ENCODE measurements at regions not wholly inside any gene's neighbourhood (a gene's known extent, or its start where the extent isn't known, plus 50 kb on each side); places are given as distances from the start of the nearest gene placed in this dataset.
"Not testable (repeated sequence)": the region's sequence is repeated elsewhere in the genome, so short reads cannot be mapped to it uniquely, and the experiment has no call there.

DNA sequence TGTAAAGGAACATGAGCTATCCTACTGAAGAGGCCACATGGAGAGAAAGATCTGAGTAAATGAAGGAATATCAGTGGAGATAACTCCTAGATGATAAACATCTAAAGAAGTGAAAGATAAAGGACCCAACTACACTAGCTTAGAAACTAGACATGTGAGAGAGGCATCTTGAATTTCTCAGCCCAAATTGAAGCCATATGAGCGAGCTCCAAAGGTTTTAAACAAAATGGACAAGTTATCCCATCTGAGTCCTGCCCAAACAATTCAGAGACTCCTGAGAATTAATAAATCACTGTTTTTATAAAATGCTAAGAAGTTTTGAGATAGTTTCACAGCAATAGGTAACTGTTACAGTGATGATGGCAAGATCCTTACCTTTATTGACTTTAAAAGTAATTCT lies 438.9 kb downstream of the NAV3 start:
- no peak for DNase-seq

DNA sequence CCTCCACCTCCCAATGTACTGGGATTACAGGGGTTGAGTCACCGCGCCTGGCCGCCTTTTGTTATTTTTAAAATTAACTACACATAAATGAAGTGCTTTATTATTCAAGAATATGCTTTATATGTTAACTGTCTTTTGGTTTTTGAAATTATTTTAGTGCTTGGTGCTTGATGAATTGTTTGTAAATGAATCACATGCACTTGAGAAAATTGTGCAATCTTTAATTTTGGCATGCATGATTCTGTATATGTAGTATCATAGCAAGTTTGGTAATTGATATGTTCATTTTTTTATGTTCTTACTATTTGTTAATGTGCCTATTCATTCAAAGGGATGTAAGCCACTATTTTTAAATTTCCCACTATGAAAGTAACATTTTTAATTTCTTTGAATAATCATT lies 440.9 kb downstream of the NAV3 start:
- DNase-seq = no peak

DNA sequence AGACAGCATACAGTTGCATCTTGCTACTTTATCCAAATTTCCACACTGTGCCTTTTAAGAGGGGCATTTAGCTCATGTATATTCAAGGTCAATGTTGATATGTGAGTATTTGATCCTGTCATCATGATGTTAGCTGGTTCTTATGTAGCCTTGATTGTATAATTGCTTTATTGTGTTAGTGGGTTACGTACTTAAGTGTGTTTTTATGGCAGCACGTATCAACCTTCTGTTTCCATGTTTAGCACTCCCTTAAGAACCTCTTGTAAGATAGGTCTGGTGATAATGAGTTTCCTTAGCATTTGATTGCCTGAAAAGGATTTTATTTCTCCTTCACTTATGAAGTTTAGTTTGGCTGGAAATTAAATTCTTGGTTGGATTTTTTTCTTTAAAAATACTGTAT lies 445.2 kb downstream of the NAV3 start:
- DNase-seq = no peak

DNA sequence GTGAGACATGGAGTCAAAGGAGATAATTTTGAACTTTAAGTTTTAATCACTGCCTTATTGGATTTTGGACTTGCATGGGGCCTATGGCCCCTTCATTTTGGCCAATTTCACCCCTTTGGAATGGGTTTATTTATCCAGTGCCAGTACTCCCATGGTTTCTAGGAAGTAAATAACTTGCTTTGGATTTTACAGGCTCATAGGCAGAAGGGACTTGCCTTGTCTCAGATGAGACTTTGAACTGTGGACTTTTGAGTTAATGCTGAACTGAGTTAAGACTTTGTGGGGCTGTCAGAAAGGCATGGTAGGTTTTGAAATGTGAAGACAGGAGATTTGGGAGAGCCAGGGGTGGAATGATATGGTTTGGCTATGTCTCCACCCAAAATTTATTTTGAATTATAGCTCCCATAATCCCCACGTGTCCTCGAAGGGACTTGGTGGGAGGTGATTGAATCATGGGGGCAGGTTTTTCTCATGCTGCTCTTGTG lies 448.1 kb downstream of the NAV3 start:
- no peak for DNase-seq

DNA sequence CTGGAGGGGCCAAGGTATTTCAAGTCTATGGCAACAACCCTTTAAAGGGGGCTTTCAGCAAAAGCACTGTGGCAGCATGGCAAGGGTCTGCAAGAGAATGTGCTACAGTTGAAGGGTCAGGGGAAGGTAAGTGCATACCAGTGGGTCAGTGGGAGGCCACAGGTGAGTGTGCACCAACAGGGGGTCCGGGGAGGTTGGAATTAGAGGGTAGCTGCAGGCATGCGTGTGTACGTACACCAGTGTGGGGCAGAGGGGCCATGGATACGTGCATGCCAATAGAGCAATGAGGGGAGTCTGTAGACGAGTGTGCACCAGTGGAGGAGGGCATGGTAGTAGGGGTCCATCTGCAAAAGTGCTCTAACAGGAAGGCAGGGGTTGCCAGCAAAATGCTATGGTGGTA lies 448.9 kb downstream of the NAV3 start:
- no peak for DNase-seq

DNA sequence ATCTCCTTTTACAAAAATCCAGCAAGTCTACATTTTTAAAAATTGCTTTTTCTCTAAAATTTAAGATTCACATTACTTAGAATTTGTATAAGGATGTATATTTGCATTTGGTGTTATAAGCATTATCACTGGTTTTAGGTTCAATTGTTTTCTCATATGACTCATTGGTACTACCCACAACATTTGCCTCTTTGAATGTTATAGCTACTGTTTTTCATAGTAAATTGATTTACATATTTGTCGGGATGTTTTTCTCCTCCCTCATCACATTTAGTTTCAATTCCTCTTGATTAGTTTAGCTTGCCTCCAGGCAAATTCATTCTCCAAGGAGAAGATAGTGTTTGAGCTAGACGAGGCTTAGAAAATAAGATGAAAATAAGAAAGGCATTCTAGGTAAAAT lies 450.4 kb downstream of the NAV3 start:
- DNase-seq = not testable (repeated sequence)

DNA sequence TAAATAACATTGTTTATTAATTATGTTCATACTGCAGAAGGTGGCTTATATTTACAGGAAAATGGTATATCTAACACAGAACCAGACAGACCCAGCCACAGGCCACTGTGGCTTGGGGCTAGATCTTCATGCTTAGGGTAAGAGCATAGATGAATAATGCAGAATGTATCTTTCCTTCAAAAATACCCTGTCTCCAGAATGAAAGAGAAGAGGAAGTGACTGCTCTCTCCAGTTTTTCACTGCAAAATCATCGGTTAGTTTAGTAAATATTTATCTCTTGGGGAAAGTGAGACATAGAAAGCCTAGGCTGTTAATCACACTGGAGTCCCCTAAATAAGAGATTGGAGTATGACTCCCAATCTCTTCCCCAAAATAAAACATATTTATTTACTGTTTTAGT lies 453.7 kb downstream of the NAV3 start:
- DNase-seq = no peak

DNA sequence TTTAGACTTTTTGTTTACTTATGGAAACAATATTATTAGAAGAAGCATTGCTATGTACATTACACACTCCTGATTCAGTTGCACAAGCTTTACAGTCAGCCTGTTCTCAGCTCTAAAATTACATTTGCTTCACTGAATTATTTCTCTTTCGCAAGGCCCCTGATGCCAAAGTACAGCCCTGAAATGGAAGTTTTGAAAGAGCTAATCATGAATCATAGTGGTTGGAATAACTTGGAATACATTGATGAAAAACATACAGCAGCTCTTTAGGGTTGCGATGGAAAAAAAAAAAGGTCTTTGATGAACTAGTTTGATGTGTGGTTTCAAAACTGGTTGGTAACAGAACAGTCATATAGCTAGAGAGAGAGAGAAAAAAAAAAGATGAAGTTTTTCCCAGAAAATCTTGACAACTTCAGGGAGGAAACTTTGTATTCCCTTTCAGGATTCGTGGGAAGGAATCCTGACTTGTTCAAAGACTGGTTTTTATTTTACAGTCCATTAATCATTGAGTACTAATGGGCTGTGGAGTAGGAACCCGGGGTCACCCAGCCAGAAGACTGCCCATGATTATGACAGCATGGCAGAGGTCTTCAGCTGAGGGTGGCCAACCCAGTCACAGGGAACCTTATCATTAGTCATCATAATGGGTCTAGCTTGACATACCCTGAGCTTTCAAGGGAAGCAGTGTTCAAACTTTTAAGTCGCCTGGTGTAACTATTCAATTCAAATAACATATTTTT lies 460.1 kb downstream of the NAV3 start:
- DNase-seq = no peak

DNA sequence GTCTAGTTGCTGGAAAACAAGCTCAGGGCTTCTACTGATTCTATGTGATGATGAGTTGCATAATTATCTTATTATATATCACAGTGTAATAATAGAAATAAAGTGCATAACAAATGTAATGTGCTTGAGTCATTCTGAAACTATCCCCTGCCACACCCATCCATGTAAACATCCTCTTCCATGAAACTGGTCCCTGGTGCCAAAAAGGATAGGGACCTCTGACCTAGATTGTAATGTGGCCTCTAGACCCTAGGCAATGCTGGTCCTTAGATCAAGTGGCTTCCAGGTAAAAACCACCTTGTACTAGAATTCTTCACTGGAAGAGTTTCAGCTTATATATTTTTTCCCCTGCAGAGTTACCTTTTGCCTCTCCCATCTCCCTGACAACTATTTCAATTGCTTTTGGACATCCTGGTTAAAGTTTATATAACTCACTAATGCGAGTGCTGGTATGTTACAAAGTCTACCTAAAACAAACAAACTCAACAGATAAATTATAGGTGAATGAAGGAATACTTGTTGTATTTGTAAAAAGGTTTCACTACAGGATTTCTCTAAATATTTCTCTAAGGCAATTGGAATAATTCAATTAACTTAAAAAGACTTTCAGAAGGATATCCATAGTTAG lies 462.5 kb downstream of the NAV3 start:
- DNase-seq = no peak

DNA sequence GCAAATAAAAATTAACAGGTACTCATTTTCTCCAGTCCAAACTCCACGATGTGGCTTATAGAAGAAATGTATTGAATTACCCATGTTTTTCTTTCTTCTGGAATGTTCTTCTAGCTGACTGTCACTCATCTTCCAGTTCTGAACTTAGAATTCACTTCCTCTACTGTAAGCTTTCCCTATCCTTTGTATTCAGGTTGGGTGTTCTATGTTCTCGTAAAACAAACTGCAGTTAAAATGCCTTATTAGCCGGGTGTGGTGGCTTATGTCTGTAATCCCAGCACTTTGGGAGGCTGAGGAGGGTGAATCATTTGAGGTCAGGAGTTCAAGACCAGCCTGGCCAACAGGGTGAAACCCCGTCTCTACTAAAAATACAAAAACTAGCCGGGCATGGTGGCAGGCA lies 470.6 kb downstream of the NAV3 start:
- DNase-seq = not testable (repeated sequence)

DNA sequence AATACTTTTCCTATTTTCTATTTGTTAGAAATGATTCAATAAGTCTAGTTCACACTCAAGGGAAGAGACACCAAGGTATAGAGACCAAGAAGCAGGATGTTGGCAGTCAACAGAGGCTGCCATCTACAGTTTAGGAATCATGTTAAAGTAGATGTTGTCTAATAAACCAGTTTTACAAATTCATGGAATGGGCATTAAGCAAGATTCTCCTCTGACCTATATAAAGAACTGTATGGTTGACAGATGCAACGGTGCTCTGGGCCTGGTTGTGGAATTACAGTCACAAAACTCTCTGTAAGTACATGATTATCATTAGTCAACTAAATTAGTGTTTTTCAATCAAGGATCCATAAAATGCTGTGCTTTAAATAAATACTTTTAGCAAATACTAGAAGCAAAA lies 475.1 kb downstream of the NAV3 start:
- DNase-seq = no peak

DNA sequence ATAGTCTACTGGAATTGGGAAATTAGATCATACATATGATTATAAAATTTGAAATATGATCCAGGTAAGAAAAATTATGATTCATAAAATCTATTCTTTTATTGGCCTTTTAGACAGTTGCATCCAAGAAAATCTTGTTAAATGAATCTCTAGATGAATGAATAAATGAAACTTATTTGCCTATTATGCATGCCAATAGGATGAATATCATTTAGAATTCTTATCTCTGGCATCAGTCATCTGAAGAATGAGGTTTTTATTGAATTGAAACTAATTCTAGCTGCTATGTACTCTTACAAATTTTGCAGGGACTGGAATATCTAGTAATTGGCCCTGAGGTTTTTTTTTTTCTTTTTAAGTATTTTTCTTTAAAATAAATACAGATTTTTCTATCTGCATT lies 475.5 kb downstream of the NAV3 start:
- DNase-seq = no peak

DNA sequence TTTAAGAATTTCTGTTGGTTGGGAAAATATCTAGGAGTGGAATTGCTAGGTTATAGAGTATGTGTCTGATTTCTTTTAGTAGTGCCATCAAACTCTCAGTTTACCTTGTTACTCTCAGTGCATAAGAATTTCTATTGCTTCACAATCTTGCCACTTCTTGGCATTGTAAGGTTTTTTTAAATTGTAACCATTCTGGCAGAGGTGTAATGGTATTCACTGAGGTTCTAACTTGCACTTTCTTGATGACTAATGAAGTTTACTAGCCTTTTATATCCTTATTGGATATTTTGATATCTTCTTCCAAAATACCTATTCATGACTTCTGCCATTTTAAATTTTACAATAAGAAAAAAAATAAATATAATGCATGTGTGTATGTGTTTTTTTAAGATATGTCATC lies 478.0 kb downstream of the NAV3 start:
- no peak for DNase-seq

DNA sequence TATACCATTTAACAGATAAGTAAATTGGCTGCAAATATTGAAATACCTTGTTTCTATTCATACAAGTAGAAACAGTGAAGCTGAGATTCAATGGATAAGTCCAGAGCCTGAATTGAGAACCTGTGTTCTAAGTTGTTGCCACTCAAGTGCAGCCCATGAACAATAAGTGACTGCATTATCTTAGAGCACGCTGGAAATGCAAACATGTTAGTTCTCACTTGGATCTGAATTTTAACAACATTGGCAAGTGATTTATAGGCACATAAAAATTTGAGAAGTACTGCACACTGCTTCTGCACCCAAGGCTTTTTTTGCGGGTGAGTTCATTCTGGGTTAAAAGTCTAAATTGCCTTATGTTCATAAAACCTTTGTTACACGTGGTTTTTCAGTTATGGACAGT lies 484.3 kb downstream of the NAV3 start:
- DNase-seq = no peak

DNA sequence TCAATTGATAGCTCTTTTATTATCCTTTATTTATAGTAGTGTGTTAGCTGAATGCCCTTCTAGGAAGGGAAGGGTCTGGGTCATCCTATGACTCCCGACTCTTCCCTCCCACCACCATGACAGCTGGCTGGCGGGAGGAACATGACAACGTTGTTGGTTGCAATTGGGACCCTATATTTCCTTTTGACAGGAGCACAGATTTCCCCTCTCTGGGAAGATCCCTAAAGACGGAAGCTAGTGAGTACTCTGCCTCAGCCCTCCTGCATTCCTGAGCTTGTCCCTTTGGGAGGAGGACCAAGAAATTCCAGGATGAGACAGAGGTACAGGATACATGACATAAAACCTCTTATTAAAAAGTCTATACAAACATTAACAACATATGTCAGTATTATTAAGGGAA lies 485.4 kb downstream of the NAV3 start:
- no peak for DNase-seq

DNA sequence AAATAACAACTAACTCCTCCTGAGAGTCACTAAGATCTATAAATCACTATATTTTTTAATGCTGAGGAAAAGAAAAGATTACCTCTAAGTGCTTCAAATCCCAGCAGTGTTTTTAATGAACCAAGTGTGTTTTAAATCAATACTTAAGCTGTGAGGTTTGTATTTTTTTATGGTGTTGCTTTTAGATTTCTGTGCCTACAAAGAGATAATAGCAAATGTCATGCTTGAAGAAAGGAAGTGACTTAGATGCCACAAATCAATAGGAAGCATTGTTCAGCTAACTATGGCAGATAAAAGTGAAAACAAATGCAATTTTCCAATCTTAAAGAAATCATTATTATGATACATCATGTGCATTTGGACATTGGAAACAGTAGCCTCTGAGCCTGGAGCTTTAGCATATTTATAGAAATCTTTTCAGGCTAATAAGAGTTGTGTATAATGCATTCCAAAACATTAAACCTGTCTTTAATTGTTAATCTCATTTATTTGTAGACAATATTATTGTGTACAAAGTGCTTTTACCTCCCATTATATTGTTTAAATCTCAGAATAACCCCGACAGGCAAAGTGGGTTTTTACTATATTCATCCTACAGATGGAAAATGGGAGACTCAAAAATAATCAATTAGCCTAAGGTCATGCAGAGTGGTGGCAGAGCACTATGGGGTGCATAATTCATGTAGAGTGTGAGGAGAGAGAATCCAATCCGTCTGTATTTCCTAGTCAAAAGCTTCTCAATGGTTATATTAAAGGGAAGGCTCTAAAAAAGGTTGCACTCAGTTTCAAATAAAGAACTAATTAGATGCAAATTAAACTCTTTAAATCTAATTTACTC lies 486.2 kb downstream of the NAV3 start:
- no peak for DNase-seq

DNA sequence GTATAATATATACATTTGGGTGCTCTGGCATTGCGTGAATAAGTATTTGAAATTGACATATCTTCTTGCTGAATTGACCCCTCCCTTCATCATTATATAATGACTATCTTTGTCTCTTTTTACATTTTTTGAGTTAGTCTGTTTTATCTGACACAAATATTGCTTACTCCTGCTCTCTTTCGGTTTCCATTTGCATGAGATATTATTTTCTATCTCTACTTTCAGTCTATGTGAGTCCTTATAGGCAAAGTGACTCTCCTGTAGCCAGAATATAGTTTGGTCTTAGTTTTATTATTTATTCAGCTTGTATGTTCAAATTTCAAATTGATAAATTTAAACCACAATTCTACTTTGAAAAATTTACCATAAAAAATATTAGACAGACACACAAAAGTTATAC lies 491.0 kb downstream of the NAV3 start:
- DNase-seq = no peak

DNA sequence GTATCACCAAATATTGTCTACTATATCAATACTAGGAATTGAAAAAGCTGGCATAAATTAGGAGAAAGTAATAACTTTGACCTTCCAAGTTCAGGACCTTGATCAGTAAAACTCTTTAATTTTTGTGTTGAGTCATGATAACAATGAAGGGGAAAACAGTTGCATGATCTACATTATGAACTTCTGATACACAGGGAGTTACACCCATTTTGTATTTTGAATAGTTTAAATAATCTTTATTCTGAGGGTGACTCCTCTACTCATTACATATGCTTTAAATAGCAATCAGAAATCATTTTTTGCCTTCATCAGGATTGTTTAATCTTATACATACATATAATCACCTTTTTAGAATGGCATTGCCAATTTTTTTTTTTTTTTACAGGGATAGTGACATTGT lies 492.5 kb downstream of the NAV3 start:
- no peak for DNase-seq

DNA sequence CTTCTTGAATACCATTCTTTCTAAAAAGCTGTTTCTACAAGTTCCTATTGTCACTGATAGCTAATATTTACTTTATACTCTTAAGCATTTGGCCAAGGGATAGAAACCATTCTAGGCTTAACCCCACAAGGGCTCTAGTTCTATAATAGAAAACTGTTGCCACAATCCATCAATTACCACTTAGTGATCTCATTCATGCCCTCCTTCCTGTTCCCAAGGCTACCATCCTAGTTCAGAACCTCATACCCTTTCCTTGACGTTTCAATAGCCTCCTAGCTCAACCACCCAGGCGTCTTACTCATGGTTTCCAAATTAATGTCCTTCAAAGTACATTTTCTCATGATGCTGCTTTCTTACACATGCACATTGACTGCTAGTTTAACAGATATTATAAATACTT lies 493.5 kb downstream of the NAV3 start:
- no peak for DNase-seq

DNA sequence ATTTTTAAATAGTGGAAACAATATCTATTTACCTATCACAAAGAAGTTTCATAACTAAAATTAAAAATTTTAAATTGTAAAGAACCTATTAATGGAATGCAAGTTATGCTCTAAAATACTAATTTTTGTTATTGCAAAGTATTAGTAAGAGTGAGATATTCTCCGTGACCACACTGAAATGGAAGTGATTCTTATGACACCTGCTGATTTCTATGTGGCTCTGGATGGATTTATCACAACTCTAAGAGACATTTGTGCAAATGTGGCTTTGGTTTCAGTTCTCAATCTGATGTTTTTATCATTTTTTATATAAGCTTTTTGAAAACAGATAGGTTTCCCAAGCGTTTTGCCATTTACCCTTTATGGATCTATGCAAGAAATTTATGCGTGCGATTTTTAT lies 497.8 kb downstream of the NAV3 start:
- no peak for DNase-seq

DNA sequence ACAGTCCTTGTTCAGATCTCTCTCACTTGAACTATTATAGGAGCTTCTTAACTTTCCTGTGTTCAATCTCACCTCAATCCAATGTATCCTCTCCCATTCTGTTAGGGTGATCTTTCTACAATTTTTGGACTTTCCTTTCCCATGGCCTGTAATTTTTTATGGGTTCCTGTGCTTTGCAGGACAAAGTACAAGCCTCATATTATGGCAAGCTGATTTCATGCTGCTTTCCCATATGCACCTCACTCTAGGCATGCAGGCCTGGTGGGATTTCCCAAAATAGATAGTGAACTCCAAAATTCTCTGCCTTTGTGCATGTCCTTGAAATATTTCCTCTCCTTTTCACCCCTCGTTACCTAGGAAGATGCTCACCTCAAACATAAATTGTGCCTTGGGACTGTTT lies 499.4 kb downstream of the NAV3 start:
- DNase-seq = no peak

DNA sequence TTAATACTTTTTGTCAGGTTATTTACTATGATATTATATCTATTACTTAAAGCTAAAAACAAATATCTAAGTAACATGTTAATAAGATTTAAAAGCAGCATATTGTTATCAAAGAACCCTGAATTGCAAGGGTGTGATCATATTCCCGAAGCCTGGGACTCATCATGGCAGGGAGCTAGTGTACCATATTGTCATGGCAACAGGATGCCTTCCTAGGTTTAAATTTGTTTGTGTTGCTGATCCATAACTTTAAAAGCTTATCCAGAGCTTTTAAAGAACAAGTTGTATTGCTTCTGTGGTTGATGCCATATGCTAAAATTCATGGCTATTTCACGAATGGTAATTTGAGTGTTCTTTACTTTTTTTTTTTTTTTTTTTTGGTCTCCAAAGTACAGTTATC lies 500.5 kb downstream of the NAV3 start:
- no peak for DNase-seq

DNA sequence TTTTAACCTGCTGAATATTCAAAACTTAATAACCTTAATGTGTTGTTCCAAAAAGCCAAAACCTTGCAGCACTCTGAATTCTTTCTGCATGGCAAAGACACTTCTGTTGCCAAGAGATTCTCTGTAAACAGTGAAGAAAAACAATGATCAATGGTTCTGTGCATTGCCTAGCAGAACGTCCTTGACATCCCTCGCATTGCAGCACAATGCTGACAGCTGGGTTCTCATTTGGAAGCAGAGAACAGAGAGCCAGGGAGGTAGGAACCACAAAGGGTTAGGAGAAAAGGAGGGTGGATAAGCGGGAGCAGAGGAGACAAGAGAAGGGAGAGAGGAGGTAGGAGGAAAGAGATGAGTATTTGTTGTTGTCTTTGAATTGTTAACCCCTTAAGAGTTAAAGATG lies 501.1 kb downstream of the NAV3 start:
- DNase-seq = no peak
